GM12878 (cell line): ENCODE measurements at regions not wholly inside any gene's neighbourhood (a gene's known extent, or its start where the extent isn't known, plus 50 kb on each side); places are given as distances from the start of the nearest gene placed in this dataset.
A peak's percentile ranks its signal among the peaks of the same experiment; 100 is the strongest.

Source experiments
- ATAC-seq: fragments of 200-7000 bp; cut with Tn5 transposase; 3 replicates; pipeline ENCODE4 v1.9.1; 2020; ENCODE audit warnings: mild to moderate bottlenecking, moderate library complexity
- BruUV-seq: library from RNA; stranded (reverse); fragments of 400-500 nt; replicated peaks from 2 replicates; lab custom pipeline; 2021; lab: Mats Ljungman, UMichigan
- CTCF ChIA-PET: fragments of 300-600 bp; sonication (Branson Sonifier 250); formaldehyde crosslinking; extraction: SDS; loops from one replicate; lab custom pipeline; 2021; ENCODE audit warnings: inconsistent platforms; lab: Yijun Ruan, JAX
- POLR2A ChIA-PET: fragments of 350-600 bp; formaldehyde crosslinking; extraction: SDS; loops from one replicate; lab custom pipeline; 2021; ENCODE audit warnings: inconsistent platforms; lab: Charles Lee
- RAD21 ChIA-PET: fragments of 300-600 bp; sonication (Branson Sonifier 250); formaldehyde crosslinking; loops from one replicate; lab custom pipeline; 2023; ENCODE audit warnings: antibody characterized with exemption; ENCODE audit not compliant: unreplicated experiment; lab: Charles Lee
- SMC1A ChIA-PET: fragments of 300-600 bp; sonication (Branson Sonifier 250); formaldehyde crosslinking; loops from one replicate; lab custom pipeline; 2023; ENCODE audit not compliant: unreplicated experiment, uncharacterized antibody; lab: Charles Lee
- DNase-seq: peaks from one replicate; pipeline ENCODE4 v3.0.0-alpha.2; 2011; ENCODE audit warnings: low read depth, low spot score
- FAIRE-seq: peaks from 3 replicates; lab custom pipeline; 2011; peaks lifted over from hg19 to GRCh38; lab: Jason Lieb, UNC
- H2AFZ ChIP-seq: 2 replicates; pipeline ENCODE4 v1.6.0; 2011; ENCODE audit warnings: low read depth, low read length, control low read depth; ENCODE audit not compliant: control insufficient read depth
- H3K27ac ChIP-seq: 2 replicates; pipeline ENCODE4 v1.5.1; 2011; ENCODE audit warnings: control low read depth; ENCODE audit not compliant: control insufficient read depth, insufficient read depth
- H3K27me3 ChIP-seq, 2 experiments: replicated peaks in 1 of 2; 2 replicates each; pipeline versions ENCODE4 v1.6.0 to v1.6.1; 2011; ENCODE audit warnings: low read length in 1 of 2; ENCODE audit not compliant: control insufficient read depth in 2 of 2, insufficient read depth in 2 of 2
- H3K36me3 ChIP-seq, 2 experiments: 2 replicates each; pipeline ENCODE4 v1.5.1; 2011; ENCODE audit warnings: low read length in 1 of 2; ENCODE audit not compliant: control insufficient read depth in 2 of 2, insufficient read depth in 2 of 2
- H3K4me1 ChIP-seq: 2 replicates; pipeline ENCODE4 v1.6.1; 2011; ENCODE audit warnings: mild to moderate bottlenecking, low read length, moderate library complexity, mixed read lengths; ENCODE audit not compliant: control insufficient read depth, insufficient read depth
- H3K4me2 ChIP-seq: 2 replicates; pipeline ENCODE4 v1.6.0; 2011; ENCODE audit warnings: control low read depth; ENCODE audit not compliant: control insufficient read depth, insufficient read depth
- H3K4me3 ChIP-seq: fragments of 200-600 bp; sonication (generic); 2 replicates; pipeline ENCODE4 v1.5.1; 2016
- H3K79me2 ChIP-seq: 2 replicates; pipeline ENCODE4 v1.6.0; 2011; ENCODE audit warnings: low read length; ENCODE audit not compliant: control insufficient read depth, insufficient read depth
- H3K9ac ChIP-seq: 2 replicates; pipeline ENCODE4 v1.8.0; 2011; ENCODE audit warnings: low read length, control low read depth, mixed read lengths; ENCODE audit not compliant: control insufficient read depth, insufficient read depth
- H3K9me3 ChIP-seq: replicated peaks from 3 replicates; pipeline ENCODE4 v1.5.1; 2011; ENCODE audit warnings: mild to moderate bottlenecking, low read length; ENCODE audit not compliant: control insufficient read depth, insufficient read depth
- H4K20me1 ChIP-seq: 2 replicates; pipeline ENCODE4 v1.6.0; 2011; ENCODE audit not compliant: control insufficient read depth, insufficient read depth
- BCL11A ChIP-seq: IDR thresholded peaks from 2 replicates; pipeline ENCODE4 v1.6.1; 2011; ENCODE audit warnings: low read depth, low read length
- DPF2 ChIP-seq: fragments of 450-650 bp; IDR thresholded peaks from 2 replicates; pipeline ENCODE4 v1.6.1; 2017; ENCODE audit warnings: mild to moderate bottlenecking
- FOXM1 ChIP-seq: IDR thresholded peaks from 2 replicates; pipeline ENCODE4 v1.6.1; 2012; ENCODE audit warnings: low read depth, mild to moderate bottlenecking, inconsistent platforms, low read length, moderate library complexity
- IKZF2 ChIP-seq, 2 experiments: fragments of 450-650 bp; IDR thresholded peaks; 2 replicates each; pipeline ENCODE4 v1.6.1; 2017; ENCODE audit warnings: mild to moderate bottlenecking in 2 of 2, moderate library complexity in 2 of 2
- IRF4 ChIP-seq: IDR thresholded peaks from 2 replicates; pipeline ENCODE4 v1.6.1; 2011; ENCODE audit warnings: low read depth, low read length
- JUNB ChIP-seq: IDR thresholded peaks from 2 replicates; pipeline ENCODE4 v1.6.1; 2016; ENCODE audit warnings: antibody characterized with exemption, mild to moderate bottlenecking
- MEF2A ChIP-seq: IDR thresholded peaks from 2 replicates; pipeline ENCODE4 v1.6.1; 2011; ENCODE audit warnings: low read depth, mild to moderate bottlenecking, low read length, moderate library complexity; ENCODE audit not compliant: insufficient read depth
- MEF2B ChIP-seq: fragments of 450-650 bp; IDR thresholded peaks from 2 replicates; pipeline ENCODE4 v1.6.1; 2018; ENCODE audit warnings: mild to moderate bottlenecking, moderate library complexity; ENCODE audit not compliant: partially characterized antibody, poor library complexity, severe bottlenecking
- MTA2 ChIP-seq: fragments of 450-650 bp; IDR thresholded peaks from 2 replicates; pipeline ENCODE4 v1.6.1; 2016; ENCODE audit warnings: low read depth, mild to moderate bottlenecking, moderate library complexity
- MYB ChIP-seq: fragments of 150-350 bp; IDR thresholded peaks from 2 replicates; pipeline ENCODE4 v1.6.1; 2014; ENCODE audit warnings: mild to moderate bottlenecking, low read depth, low read length, borderline replicate concordance
- NFIC ChIP-seq: IDR thresholded peaks from 2 replicates; pipeline ENCODE4 v1.6.1; 2012; ENCODE audit warnings: low read depth, mild to moderate bottlenecking, inconsistent platforms, low read length, moderate library complexity
- NR2F1 ChIP-seq: fragments of 450-650 bp; conservative IDR thresholded peaks from 2 replicates; pipeline ENCODE4 v1.6.1; 2017; ENCODE audit warnings: mild to moderate bottlenecking
- PML ChIP-seq: IDR thresholded peaks from 2 replicates; pipeline ENCODE4 v1.6.1; 2012; ENCODE audit warnings: low read length, inconsistent platforms
- RB1 ChIP-seq: fragments of 450-650 bp; formaldehyde crosslinking; IDR thresholded peaks from 2 replicates; pipeline ENCODE4 v1.6.1; 2017; ENCODE audit warnings: mild to moderate bottlenecking, borderline replicate concordance
- RUNX3 ChIP-seq: IDR thresholded peaks from 2 replicates; pipeline ENCODE4 v1.6.1; 2012; ENCODE audit warnings: low read length, inconsistent platforms
- TCF12 ChIP-seq: IDR thresholded peaks from 2 replicates; pipeline ENCODE4 v1.6.1; 2011; ENCODE audit warnings: low read depth, mild to moderate bottlenecking, low read length
- TCF7 ChIP-seq: IDR thresholded peaks from 2 replicates; pipeline ENCODE4 v1.6.1; 2014; ENCODE audit warnings: antibody characterized with exemption, borderline replicate concordance
- YY1 ChIP-seq: IDR thresholded peaks from 2 replicates; pipeline ENCODE4 v1.6.1; 2011; ENCODE audit warnings: low read depth, mild to moderate bottlenecking, low read length
- ZNF217 ChIP-seq: fragments of 450-650 bp; IDR thresholded peaks from 2 replicates; pipeline ENCODE4 v1.6.1; 2017; ENCODE audit warnings: antibody characterized with exemption, mild to moderate bottlenecking
- ZNF384 ChIP-seq: IDR thresholded peaks from 2 replicates; pipeline ENCODE4 v1.6.1; 2012; ENCODE audit warnings: low read depth, mild to moderate bottlenecking, low read length, improper control_type of control experiment, borderline replicate concordance
- WGBS: methylation state at CpG from one replicate; pipeline ENCODE4 v1.1.6; 2016; ENCODE audit warnings: low lambda C conversion rate; ENCODE audit not compliant: insufficient replicate concordance, insufficient coverage; ENCODE audit errors: missing lambda C conversion rate; 5-methylcytosine and 5-hydroxymethylcytosine counted together
- in situ Hi-C: fragments of 300-500 bp; cut with MboI; formaldehyde crosslinking; loops from 9 replicates; pipeline ENCODE4 v1.14.3; 2018; ENCODE audit warnings: mixed read lengths
- intact Hi-C: fragments of 100-400 bp; cut with micrococcal nuclease; formaldehyde crosslinking; loops from one replicate; pipeline ENCODE4 v1.14.2; 2022; ENCODE audit not compliant: unreplicated experiment
- TF ChIP-seq, protein P1 (sequence below): fragments of 450-650 bp; conservative IDR thresholded peaks from 2 replicates; pipeline ENCODE4 v1.6.1; 2017; ENCODE audit warnings: mild to moderate bottlenecking, moderate library complexity
- TF ChIP-seq, protein P2 (sequence below): fragments of 450-650 bp; IDR thresholded peaks from 2 replicates; pipeline ENCODE4 v1.6.1; 2017; ENCODE audit warnings: low read depth, mild to moderate bottlenecking, moderate library complexity

DNA sequence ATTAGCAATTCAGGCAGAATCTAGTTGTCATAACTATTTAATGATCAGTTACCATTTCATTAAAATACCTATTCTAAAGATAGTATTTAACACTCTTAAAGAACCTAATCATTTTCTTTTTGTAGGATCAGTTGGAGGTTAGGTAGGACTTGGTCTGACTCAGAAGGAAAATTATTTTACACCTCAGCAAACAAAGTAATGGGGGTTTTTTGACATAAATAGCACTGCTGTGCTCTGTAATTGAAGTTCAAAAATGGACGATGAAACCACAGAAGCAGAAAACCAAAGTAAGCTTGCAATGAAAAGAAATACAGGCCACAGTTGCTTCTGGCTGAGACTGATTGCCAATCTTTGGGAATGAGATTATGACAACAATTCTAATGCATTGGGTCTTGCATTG is 187.0 kb upstream of the TRPM3 start:
- WGBS = 0% methylated on average over 1 of the region's 1 CpG
- Histone ChIP-seq H3K4me3 (no peak overlapping the region), H3K9ac (no peak overlapping the region), H3K9me3 (no peaks in the 10 kb centered on the region), H3K4me1 (no peaks in the 10 kb centered on the region; the same call in 1 of the 2 replicates), H3K27ac (no peak overlapping the region), H3K4me2 (peak overlapping the region; percentile 54; the same call in 1 of the 2 replicates), H2AFZ (no peak overlapping the region), H3K36me3 (no peaks in the 10 kb centered on the region), H4K20me1 (no peaks in the 10 kb centered on the region), H3K79me2 (no peaks in the 10 kb centered on the region), H3K27me3 (no peaks in the 10 kb centered on the region)
- intact Hi-C loops (no loop called here), in situ Hi-C loops (no loop called here)
- ChIA-PET POLR2A (interaction anchor here (0.6 kb wide), 1 partner anchor 375 kb away, joined by 3 read pairs; no protein-coding TSS in a partner anchor), SMC1A (no interaction called here), RAD21 (no interaction called here), CTCF (interaction anchor here (1.8 kb wide), 1 partner anchor 23 kb away, joined by 8 read pairs; no protein-coding TSS in a partner anchor)
- no peak for DNase-seq
- no TSS peak for BruUV-seq
- FAIRE-seq = peak; percentile 62
- peak; percentile 79 for ATAC-seq
- TF ChIP-seq JUNB (peak; percentile 55; the same call in 1 of the 2 replicates), MEF2B (peak; percentile 79), MYB (no peak), ZNF217 (peak; percentile 97), PML (no peak), MEF2A (peak; percentile 93), RB1 (no peak), FOXM1 (peak; percentile 61; the same call in 1 of the 2 replicates), ZNF384 (no peak), TCF12 (no peak), NFIC (peak; percentile 74), DPF2 (0 out of 2 replicates have a peak, but pooled peaks have one; percentile 26), BCL11A (peak; percentile 57; the same call in 1 of the 2 replicates), IKZF2 (IDR thresholded peaks at IDR 0.05) (peak; percentile 27 to 45; a peak in 2 of 4 replicates), YY1 (peak; percentile 38; the same call in 1 of the 2 replicates), IRF4 (peak; percentile 23; the same call in 1 of the 2 replicates), NR2F1 (peak; percentile 75), MTA2 (peak; percentile 87), TCF7 (no peak), RUNX3 (peak; percentile 93)
- TF ChIP-seq, protein P1, sequence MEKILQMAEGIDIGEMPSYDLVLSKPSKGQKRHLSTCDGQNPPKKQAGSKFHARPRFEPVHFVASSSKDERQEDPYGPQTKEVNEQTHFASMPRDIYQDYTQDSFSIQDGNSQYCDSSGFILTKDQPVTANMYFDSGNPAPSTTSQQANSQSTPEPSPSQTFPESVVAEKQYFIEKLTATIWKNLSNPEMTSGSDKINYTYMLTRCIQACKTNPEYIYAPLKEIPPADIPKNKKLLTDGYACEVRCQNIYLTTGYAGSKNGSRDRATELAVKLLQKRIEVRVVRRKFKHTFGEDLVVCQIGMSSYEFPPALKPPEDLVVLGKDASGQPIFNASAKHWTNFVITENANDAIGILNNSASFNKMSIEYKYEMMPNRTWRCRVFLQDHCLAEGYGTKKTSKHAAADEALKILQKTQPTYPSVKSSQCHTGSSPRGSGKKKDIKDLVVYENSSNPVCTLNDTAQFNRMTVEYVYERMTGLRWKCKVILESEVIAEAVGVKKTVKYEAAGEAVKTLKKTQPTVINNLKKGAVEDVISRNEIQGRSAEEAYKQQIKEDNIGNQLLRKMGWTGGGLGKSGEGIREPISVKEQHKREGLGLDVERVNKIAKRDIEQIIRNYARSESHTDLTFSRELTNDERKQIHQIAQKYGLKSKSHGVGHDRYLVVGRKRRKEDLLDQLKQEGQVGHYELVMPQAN = no peak
- TF ChIP-seq, protein P2, sequence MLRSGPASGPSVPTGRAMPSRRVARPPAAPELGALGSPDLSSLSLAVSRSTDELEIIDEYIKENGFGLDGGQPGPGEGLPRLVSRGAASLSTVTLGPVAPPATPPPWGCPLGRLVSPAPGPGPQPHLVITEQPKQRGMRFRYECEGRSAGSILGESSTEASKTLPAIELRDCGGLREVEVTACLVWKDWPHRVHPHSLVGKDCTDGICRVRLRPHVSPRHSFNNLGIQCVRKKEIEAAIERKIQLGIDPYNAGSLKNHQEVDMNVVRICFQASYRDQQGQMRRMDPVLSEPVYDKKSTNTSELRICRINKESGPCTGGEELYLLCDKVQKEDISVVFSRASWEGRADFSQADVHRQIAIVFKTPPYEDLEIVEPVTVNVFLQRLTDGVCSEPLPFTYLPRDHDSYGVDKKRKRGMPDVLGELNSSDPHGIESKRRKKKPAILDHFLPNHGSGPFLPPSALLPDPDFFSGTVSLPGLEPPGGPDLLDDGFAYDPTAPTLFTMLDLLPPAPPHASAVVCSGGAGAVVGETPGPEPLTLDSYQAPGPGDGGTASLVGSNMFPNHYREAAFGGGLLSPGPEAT = peak; percentile 67; the same call in 1 of the 2 replicates
